ENCODE measurements at regions not wholly inside any gene's neighbourhood (a gene's known extent, or its start where the extent isn't known, plus 50 kb on each side); places are given as distances from the start of the nearest gene placed in this dataset.

- TF ChIP-seq POLR2A (IDR thresholded peaks at IDR 0.05) (no peak), CTCF (IDR thresholded peaks at IDR 0.05) (no peak), POLR2AphosphoS5 (IDR thresholded peaks at IDR 0.05) (no peak), EP300 (IDR thresholded peaks at IDR 0.05) (no peak)
- DNase-seq (ENCODE audit: low spot score in 2 of 2): no peak
- Histone ChIP-seq H3K4me3 (no peak overlapping the region), H3K27ac (no peak overlapping the region), H3K27me3 (no peaks in the 10 kb centered on the region), H3K9me3 (no peaks in the 10 kb centered on the region), H3K36me3 (no peaks in the 10 kb centered on the region), H3K4me1 (peaks cover 20% of the 10 kb centered on the region)
- 77% methylated on average over 7 of the region's 7 CpGs for WGBS
These were observed 272.5 kb downstream of the CLIC5 start for GRCh38 chr6:45743028-45743615.

- Histone ChIP-seq H3K27me3 (no peaks in the 10 kb centered on the region), H3K36me3 (no peaks in the 10 kb centered on the region), H3K4me3 (no peak overlapping the region), H3K9me3 (no peaks in the 10 kb centered on the region), H3K4me1 (peaks cover 20% of the 10 kb centered on the region), H3K27ac (no peak overlapping the region)
- no peak for TF ChIP-seq POLR2A (IDR thresholded peaks at IDR 0.05)
- no peak for TF ChIP-seq POLR2AphosphoS5 (IDR thresholded peaks at IDR 0.05)
- no peak for TF ChIP-seq EP300 (IDR thresholded peaks at IDR 0.05)
- no peak for TF ChIP-seq CTCF (IDR thresholded peaks at IDR 0.05)
- no peak for DNase-seq (ENCODE audit: low spot score in 2 of 2)
- 55% methylated on average over 4 of the region's 4 CpGs for WGBS
These were observed 273.1 kb downstream of the CLIC5 start for GRCh38 chr6:45742591-45742990.

GRCh38 chr6:45741437-45742171 is 274.1 kb downstream of the CLIC5 start:
- Histone ChIP-seq H3K9me3 (no peaks in the 10 kb centered on the region), H3K27me3 (no peaks in the 10 kb centered on the region), H3K4me1 (peaks cover 20% of the 10 kb centered on the region), H3K27ac (peak overlapping the region; percentile 10), H3K4me3 (no peak overlapping the region), H3K36me3 (no peaks in the 10 kb centered on the region)
- TF ChIP-seq POLR2A (IDR thresholded peaks at IDR 0.05): no peak
- TF ChIP-seq CTCF (IDR thresholded peaks at IDR 0.05): no peak
- no peak for TF ChIP-seq POLR2AphosphoS5 (IDR thresholded peaks at IDR 0.05)
- no peak for TF ChIP-seq EP300 (IDR thresholded peaks at IDR 0.05)
- 47% methylated on average over 9 of the region's 9 CpGs for WGBS
- no peak for DNase-seq (ENCODE audit: low spot score in 2 of 2)

- DNase-seq (ENCODE audit: low spot score in 2 of 2): no peak
- H3K4me3 ChIP-seq: no peak overlapping the region
- H3K9me3 ChIP-seq: no peaks in the 10 kb centered on the region
- no peak overlapping the region for H3K27ac ChIP-seq
- peaks cover 20% of the 10 kb centered on the region for H3K4me1 ChIP-seq
- WGBS: 95% methylated on average over 3 of the region's 3 CpGs
- H3K36me3 ChIP-seq: no peaks in the 10 kb centered on the region
- TF ChIP-seq CTCF (IDR thresholded peaks at IDR 0.05) (no peak), POLR2A (IDR thresholded peaks at IDR 0.05) (no peak), EP300 (IDR thresholded peaks at IDR 0.05) (no peak), POLR2AphosphoS5 (IDR thresholded peaks at IDR 0.05) (no peak)
- H3K27me3 ChIP-seq: no peaks in the 10 kb centered on the region
These were observed 276.6 kb downstream of the CLIC5 start for GRCh38 chr6:45739058-45739457.

- no peak overlapping the region for H3K27ac ChIP-seq
- H3K4me1 ChIP-seq: peaks cover 20% of the 10 kb centered on the region
- no peaks in the 10 kb centered on the region for H3K27me3 ChIP-seq
- no peak for DNase-seq (ENCODE audit: low spot score in 2 of 2)
- H3K36me3 ChIP-seq: no peaks in the 10 kb centered on the region
- 81% methylated on average over 5 of the region's 5 CpGs for WGBS
- H3K9me3 ChIP-seq: no peaks in the 10 kb centered on the region
- H3K4me3 ChIP-seq: no peak overlapping the region
- TF ChIP-seq CTCF (IDR thresholded peaks at IDR 0.05) (no peak), EP300 (IDR thresholded peaks at IDR 0.05) (no peak), POLR2A (IDR thresholded peaks at IDR 0.05) (no peak), POLR2AphosphoS5 (IDR thresholded peaks at IDR 0.05) (no peak)
These were observed 277.6 kb downstream of the CLIC5 start for GRCh38 chr6:45738057-45738455.
